ENCODE measurements at regions not wholly inside any gene's neighbourhood (a gene's known extent, or its start where the extent isn't known, plus 50 kb on each side); places are given as distances from the start of the nearest gene placed in this dataset.

- Histone ChIP-seq H3K36me3 (ENCODE audit: control insufficient read depth in 1 of 2, insufficient read depth in 2 of 2, low read length in 2 of 2) (no peaks in the 10 kb centered on the region), H3K4me1 (ENCODE audit: control insufficient read depth in 1 of 2, insufficient read depth in 2 of 2, low read length in 2 of 2) (no peaks in the 10 kb centered on the region), H3K9me3 (ENCODE audit: control insufficient read depth in 1 of 2, insufficient read depth in 1 of 2, low read depth in 1 of 2, low read length in 2 of 2) (no peaks in the 10 kb centered on the region), H3K9me2 (ENCODE audit: insufficient read depth) (no peaks in the 10 kb centered on the region), H3K27me3 (ENCODE audit: insufficient read depth, low read length) (peaks cover 37% of the 10 kb centered on the region), H2AFZ (ENCODE audit: low read depth, low read length, poor library complexity, severe bottlenecking) (no peak overlapping the region), H3K79me2 (ENCODE audit: insufficient read depth, low read length) (no peaks in the 10 kb centered on the region), H4K20me1 (ENCODE audit: insufficient read depth) (no peaks in the 10 kb centered on the region), H3K9ac (ENCODE audit: low read length) (no peak overlapping the region), H3K4me2 (ENCODE audit: low read length) (no peak overlapping the region), H3K27ac (ENCODE audit: low read depth, low read length) (no peak overlapping the region), H3K4me3 (replicated peaks in 1 of 2; ENCODE audit: low read depth in 1 of 2, low read length in 2 of 2) (no peak overlapping the region)
- CTCF ChIA-PET = no interaction called here
- ATAC-seq (no peak), DNase-seq (ENCODE audit: low read depth, low spot score) (no peak)
- intact Hi-C loops (cut with micrococcal nuclease) = no loop called here
- POLR2A ChIA-PET = no interaction called here
- BruUV-seq (replicated peaks) = no TSS peak
- no peak for TF ChIP-seq ZFX (IDR thresholded peaks at IDR 0.05)
- no peak for TF ChIP-seq CEBPB (IDR thresholded peaks at IDR 0.05; ENCODE audit: low read depth)
- TF ChIP-seq YY1 (IDR thresholded peaks at IDR 0.05; ENCODE audit: extremely low read depth, insufficient replicate concordance, low read depth, low read length) = no peak
- TF ChIP-seq MAX (IDR thresholded peaks at IDR 0.05) = no peak
- no peak for TF ChIP-seq SRF (IDR thresholded peaks at IDR 0.05; ENCODE audit: low read depth)
- TF ChIP-seq, protein P1, sequence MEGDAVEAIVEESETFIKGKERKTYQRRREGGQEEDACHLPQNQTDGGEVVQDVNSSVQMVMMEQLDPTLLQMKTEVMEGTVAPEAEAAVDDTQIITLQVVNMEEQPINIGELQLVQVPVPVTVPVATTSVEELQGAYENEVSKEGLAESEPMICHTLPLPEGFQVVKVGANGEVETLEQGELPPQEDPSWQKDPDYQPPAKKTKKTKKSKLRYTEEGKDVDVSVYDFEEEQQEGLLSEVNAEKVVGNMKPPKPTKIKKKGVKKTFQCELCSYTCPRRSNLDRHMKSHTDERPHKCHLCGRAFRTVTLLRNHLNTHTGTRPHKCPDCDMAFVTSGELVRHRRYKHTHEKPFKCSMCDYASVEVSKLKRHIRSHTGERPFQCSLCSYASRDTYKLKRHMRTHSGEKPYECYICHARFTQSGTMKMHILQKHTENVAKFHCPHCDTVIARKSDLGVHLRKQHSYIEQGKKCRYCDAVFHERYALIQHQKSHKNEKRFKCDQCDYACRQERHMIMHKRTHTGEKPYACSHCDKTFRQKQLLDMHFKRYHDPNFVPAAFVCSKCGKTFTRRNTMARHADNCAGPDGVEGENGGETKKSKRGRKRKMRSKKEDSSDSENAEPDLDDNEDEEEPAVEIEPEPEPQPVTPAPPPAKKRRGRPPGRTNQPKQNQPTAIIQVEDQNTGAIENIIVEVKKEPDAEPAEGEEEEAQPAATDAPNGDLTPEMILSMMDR (IDR thresholded peaks at IDR 0.05 in 2 of 3, conservative IDR thresholded peaks at IDR 0.05 in 1 of 3; ENCODE audit: borderline replicate concordance in 1 of 3, insufficient read depth in 1 of 3, low read depth in 2 of 3, low read length in 2 of 3) = no peak
- TF ChIP-seq, protein P2, sequence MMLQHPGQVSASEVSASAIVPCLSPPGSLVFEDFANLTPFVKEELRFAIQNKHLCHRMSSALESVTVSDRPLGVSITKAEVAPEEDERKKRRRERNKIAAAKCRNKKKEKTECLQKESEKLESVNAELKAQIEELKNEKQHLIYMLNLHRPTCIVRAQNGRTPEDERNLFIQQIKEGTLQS (IDR thresholded peaks at IDR 0.05) = no peak
- RAD21 ChIA-PET (ENCODE audit: low non-redundant PET in 1 of 2, low total read pairs in 2 of 2, uncharacterized antibody in 2 of 2, unreplicated experiment in 2 of 2) = no interaction called here
Observed at GRCh38 chr22:49197505-49197904, 630.2 kb downstream of the BRD1 start.

DNA sequence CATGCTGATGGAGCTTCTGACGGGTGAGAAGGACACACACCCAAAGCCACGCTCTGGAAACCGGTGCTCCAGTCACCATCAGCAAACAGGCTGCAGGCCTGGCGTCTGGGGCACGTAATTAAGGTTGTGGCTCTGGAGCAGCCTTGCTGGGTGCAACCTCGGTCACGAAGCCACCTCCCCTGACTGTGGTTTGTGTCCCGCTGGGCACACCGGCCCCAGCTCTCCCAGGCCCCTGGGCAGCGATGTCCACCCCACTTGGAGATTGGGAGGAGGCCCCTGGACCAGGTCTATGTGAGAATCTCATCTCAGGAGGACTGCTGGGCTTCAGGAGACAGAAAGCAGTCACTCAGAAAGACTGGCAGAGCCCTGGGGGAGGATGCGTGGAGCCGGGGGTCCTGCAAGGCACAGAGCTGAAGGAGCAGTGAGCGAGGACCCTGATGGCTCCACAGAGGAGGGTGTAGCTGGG lies 631.6 kb downstream of the BRD1 start:
- Histone ChIP-seq H3K4me1 (ENCODE audit: control insufficient read depth in 1 of 2, insufficient read depth in 2 of 2, low read length in 2 of 2) (no peaks in the 10 kb centered on the region), H3K4me3 (replicated peaks in 1 of 2; ENCODE audit: low read depth in 1 of 2, low read length in 2 of 2) (no peak overlapping the region), H3K4me2 (ENCODE audit: low read length) (no peak overlapping the region), H3K9me3 (ENCODE audit: control insufficient read depth in 1 of 2, insufficient read depth in 1 of 2, low read depth in 1 of 2, low read length in 2 of 2) (no peaks in the 10 kb centered on the region), H3K9me2 (ENCODE audit: insufficient read depth) (no peaks in the 10 kb centered on the region), H3K9ac (ENCODE audit: low read length) (no peak overlapping the region), H2AFZ (ENCODE audit: low read depth, low read length, poor library complexity, severe bottlenecking) (no peak overlapping the region), H3K36me3 (ENCODE audit: control insufficient read depth in 1 of 2, insufficient read depth in 2 of 2, low read length in 2 of 2) (no peaks in the 10 kb centered on the region), H3K27me3 (ENCODE audit: insufficient read depth, low read length) (peaks cover 36% of the 10 kb centered on the region), H3K27ac (ENCODE audit: low read depth, low read length) (no peak overlapping the region), H3K79me2 (ENCODE audit: insufficient read depth, low read length) (no peaks in the 10 kb centered on the region), H4K20me1 (ENCODE audit: insufficient read depth) (no peaks in the 10 kb centered on the region)
- ChIA-PET CTCF (no interaction called here), POLR2A (no interaction called here), RAD21 (ENCODE audit: low non-redundant PET in 1 of 2, low total read pairs in 2 of 2, uncharacterized antibody in 2 of 2, unreplicated experiment in 2 of 2) (no interaction called here)
- DNase-seq (ENCODE audit: low read depth, low spot score) = no peak
- intact Hi-C loops (cut with micrococcal nuclease) = no loop called here
- no peak for ATAC-seq
- no TSS peak for BruUV-seq (replicated peaks)
- TF ChIP-seq SIN3A (IDR thresholded peaks at IDR 0.05; ENCODE audit: low read depth) (no peak), ELF1 (IDR thresholded peaks at IDR 0.05; ENCODE audit: borderline replicate concordance, low read depth) (no peak), JUND (IDR thresholded peaks at IDR 0.05) (no peak), SP1 (IDR thresholded peaks at IDR 0.05; ENCODE audit: low read depth) (no peak), TCF7L2 (IDR thresholded peaks at IDR 0.05; ENCODE audit: borderline replicate concordance, extremely low read depth, insufficient read depth, insufficient read length) (no peak), EZH2phosphoT487 (IDR thresholded peaks at IDR 0.05; ENCODE audit: borderline replicate concordance) (no peak)
- TF ChIP-seq, protein P2 (IDR thresholded peaks at IDR 0.05) = no peak
- TF ChIP-seq, protein P1 (IDR thresholded peaks at IDR 0.05 in 2 of 3, conservative IDR thresholded peaks at IDR 0.05 in 1 of 3; ENCODE audit: borderline replicate concordance in 1 of 3, insufficient read depth in 1 of 3, low read depth in 2 of 3, low read length in 2 of 3) = no peak
